Cardiac muscle cell (in vitro differentiated cells and primary cell): ENCODE measurements at regions not wholly inside any gene's neighbourhood (a gene's known extent, or its start where the extent isn't known, plus 50 kb on each side); places are given as distances from the start of the nearest gene placed in this dataset.

ENCODE experiments used
- DNase-seq, 2 donors: peaks; one replicate each; pipeline versions ENCODE4 v3.0.0 to v3.0.0-alpha.2; 2010 to 2017; ENCODE audit warnings: low read depth in 1 of 2, low spot score in 1 of 2
- H3K27ac ChIP-seq: fragments of 200-600 bp; sonication (generic); 2 replicates; pipeline ENCODE4 v1.5.1; 2016
- H3K27me3 ChIP-seq: fragments of 200-600 bp; sonication (generic); 2 replicates; pipeline ENCODE4 v1.6.0; 2016; ENCODE audit warnings: control low read depth
- H3K36me3 ChIP-seq: fragments of 200-600 bp; sonication (generic); 2 replicates; pipeline ENCODE4 v1.5.1; 2016; ENCODE audit warnings: control low read depth
- H3K4me1 ChIP-seq: fragments of 200-600 bp; sonication (generic); 2 replicates; pipeline ENCODE4 v1.8.1; 2017; ENCODE audit warnings: low read depth, mild to moderate bottlenecking, mixed run types
- H3K4me3 ChIP-seq: fragments of 200-600 bp; sonication (generic); 2 replicates; pipeline ENCODE4 v1.5.1; 2016; ENCODE audit warnings: mild to moderate bottlenecking
- H3K9me3 ChIP-seq: fragments of 200-600 bp; sonication (generic); 2 replicates; pipeline ENCODE4 v1.5.1; 2017; ENCODE audit warnings: low read depth, mild to moderate bottlenecking, control low read depth
- TF ChIP-seq, protein P1 (sequence below): IDR thresholded peaks from 2 replicates; pipeline ENCODE4 v1.5.1; 2012; ENCODE audit warnings: low read depth, mild to moderate bottlenecking, low read length

DNA sequence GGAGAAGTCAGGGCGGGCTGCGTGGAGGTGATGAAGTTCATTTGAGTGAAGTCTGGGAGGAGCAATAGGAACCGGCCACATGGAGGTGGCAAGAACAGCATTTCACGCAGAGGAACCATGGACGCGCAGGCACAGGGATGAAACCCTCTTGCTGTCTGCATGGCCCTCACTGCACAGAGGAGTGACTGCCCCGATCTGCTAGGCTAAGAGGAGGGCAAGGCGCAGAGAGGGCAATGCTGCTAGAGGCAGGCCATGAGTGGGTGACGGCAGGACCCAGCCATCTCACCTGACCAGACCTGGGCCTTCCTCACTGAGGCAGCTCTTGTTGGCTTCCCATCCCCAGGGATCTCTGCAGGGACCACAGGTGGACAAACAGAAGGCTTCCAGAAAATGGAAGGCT is 90.3 kb downstream of the BARX1 start:
- Histone ChIP-seq H3K9me3 (no peaks in the 10 kb centered on the region), H3K4me1 (no peaks in the 10 kb centered on the region), H3K27ac (no peak overlapping the region), H3K36me3 (no peaks in the 10 kb centered on the region), H3K27me3 (peaks cover 5% of the 10 kb centered on the region), H3K4me3 (no peak overlapping the region)
- DNase-seq: no peak
- TF ChIP-seq, protein P1, sequence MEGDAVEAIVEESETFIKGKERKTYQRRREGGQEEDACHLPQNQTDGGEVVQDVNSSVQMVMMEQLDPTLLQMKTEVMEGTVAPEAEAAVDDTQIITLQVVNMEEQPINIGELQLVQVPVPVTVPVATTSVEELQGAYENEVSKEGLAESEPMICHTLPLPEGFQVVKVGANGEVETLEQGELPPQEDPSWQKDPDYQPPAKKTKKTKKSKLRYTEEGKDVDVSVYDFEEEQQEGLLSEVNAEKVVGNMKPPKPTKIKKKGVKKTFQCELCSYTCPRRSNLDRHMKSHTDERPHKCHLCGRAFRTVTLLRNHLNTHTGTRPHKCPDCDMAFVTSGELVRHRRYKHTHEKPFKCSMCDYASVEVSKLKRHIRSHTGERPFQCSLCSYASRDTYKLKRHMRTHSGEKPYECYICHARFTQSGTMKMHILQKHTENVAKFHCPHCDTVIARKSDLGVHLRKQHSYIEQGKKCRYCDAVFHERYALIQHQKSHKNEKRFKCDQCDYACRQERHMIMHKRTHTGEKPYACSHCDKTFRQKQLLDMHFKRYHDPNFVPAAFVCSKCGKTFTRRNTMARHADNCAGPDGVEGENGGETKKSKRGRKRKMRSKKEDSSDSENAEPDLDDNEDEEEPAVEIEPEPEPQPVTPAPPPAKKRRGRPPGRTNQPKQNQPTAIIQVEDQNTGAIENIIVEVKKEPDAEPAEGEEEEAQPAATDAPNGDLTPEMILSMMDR: no peak

DNA sequence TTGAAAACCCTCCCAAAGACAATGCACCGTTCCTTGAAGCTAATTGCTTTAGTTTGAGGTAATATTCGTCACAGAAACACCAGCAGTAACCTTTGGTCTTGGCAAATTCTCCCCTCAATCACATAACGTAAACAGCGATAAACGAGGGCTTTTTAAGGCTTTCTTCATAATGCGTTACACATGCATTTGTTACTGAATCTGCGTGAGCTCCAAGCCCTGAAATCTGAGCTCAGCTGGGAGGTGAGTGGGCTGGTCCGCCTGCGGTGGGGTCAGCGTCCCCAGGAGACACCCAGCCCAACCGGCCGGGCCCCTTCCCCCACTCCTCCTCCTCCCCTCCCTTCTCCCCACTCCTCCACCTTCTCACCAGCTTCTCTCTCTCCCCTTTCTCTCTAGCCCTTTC is 91.1 kb downstream of the BARX1 start:
- Histone ChIP-seq H3K4me1 (no peaks in the 10 kb centered on the region), H3K27me3 (peaks cover 5% of the 10 kb centered on the region)
- no peak for DNase-seq

DNA sequence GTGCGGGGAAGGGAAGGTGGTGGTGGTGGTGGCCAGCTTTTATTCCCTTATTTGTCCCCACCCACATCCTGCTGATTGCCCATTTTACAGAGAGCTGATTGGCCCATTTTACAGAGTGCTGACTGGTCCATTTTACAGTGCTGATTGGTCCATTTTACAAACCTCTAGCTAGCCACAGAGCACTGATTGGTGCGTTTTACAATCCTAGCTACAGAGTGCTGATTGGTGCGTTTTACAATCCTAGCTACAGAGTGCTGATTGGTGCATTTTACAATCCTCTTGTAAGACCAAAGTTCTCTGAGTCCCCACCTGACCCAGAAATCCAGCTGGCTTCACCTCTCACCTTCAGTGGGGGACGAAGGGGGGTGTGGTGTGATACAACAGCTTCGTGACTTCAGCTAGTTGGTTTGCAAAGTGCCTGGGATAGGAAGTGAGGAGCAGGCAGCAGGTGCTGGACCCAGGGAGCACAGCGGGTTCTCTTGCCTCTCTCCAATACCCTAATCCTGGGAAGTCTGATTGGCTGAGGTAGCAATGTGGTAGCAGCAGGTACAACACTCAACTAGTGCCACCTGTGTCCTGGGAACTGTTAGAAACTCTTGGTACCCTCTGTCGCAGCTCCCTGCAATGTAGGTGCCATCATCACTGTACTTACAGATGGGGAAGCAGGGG is 92.1 kb downstream of the BARX1 start:
- TF ChIP-seq, protein P1: no peak
- no peak for DNase-seq
- H3K4me1 ChIP-seq: no peaks in the 10 kb centered on the region
- peaks cover 5% of the 10 kb centered on the region for H3K27me3 ChIP-seq
- no peak overlapping the region for H3K4me3 ChIP-seq
- H3K36me3 ChIP-seq: no peaks in the 10 kb centered on the region
- H3K27ac ChIP-seq: no peak overlapping the region
- H3K9me3 ChIP-seq: no peaks in the 10 kb centered on the region

More for the DNA sequence above, 91.1 kb downstream of the BARX1 start:
- TF ChIP-seq, protein P1: no peak
- Histone ChIP-seq H3K4me3 (no peak overlapping the region), H3K9me3 (no peaks in the 10 kb centered on the region), H3K27ac (no peak overlapping the region), H3K36me3 (no peaks in the 10 kb centered on the region)

DNA sequence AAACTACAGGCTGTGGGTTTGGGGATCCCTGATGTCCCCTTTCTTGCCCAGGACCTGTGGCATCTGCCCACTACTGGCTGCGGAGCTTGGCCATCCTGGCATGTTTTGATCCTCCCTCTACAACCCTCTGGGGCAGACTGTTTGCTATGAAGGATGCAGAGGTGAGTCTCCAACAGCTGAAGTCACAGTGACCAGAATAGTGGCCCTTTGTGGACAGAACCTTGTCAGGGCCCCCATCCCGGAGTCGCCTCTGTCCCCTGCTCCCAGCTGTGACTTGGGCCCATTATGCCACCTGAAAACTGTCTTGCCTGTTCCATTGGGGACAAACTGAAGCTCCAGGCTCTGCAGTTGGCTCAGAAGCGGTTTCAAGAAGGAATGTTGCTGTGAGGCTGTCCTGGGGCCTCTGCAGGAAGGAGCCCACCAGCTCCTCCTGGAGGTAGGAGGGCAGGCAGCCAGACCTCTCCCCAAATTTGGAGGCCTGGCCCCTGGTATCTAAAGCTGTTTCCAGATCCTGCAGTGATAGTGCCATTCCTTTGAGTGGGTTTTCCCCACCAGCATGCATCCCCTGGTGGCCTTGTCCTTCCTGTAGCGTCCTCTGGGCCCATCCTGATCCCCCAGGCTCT is 93.3 kb downstream of the BARX1 start:
- TF ChIP-seq, protein P1: no peak
- Histone ChIP-seq H3K36me3 (no peaks in the 10 kb centered on the region), H3K27me3 (peaks cover 5% of the 10 kb centered on the region), H3K27ac (no peak overlapping the region), H3K4me1 (no peaks in the 10 kb centered on the region), H3K4me3 (no peak overlapping the region), H3K9me3 (no peaks in the 10 kb centered on the region)
- no peak for DNase-seq

DNA sequence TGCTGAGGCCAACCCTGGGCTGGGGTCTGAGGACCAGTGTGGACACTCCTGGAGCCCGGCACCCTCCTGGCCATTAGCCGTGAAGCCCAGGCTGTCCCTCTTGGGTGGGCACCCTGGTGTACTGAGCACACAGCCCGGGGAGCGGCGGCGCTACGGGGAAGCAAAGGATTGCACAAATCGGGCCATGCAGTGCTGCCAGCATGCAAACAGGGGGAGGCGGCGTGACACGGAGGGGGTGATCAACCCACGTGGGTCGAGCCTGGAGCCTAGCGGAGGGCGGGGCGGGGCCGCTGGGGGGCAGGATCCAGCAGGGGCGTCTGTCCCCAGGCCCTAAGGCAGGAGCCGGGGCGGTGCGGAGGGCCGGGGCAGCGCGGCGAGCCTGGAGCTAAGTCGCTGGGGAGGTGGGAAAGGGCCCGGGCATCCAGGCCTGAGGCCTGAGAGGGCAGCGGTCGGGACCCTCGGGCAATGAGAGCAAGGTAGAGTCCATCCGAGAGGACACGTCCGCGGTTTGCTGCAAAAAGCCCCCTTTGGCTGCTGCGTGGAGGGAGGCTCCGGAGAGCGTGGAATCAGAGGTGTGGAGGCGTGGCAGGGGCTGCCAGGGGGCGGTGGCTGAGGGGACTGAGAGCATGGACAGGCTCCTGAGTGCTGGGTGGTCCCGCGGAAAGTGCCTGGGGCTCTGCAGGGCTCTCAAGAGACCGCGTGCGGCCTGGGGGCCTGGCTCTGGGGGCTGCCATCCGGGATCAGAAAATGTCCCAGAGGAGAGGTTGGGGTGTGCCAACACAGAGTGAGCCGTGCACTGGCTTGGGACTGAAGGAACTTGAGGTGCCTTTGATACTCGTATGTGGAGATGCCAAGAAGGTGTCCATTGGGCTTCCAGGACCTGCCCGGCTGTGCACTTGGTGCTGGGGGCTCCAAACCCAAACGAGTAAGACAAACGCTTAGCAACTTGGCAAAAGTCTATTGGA is 94.2 kb downstream of the BARX1 start:
- H3K27me3 ChIP-seq: peaks cover 5% of the 10 kb centered on the region
- H3K9me3 ChIP-seq: no peaks in the 10 kb centered on the region
- TF ChIP-seq, protein P1: no peak
- no peak overlapping the region for H3K4me3 ChIP-seq
- no peak for DNase-seq
- no peak overlapping the region for H3K27ac ChIP-seq
- H3K36me3 ChIP-seq: no peaks in the 10 kb centered on the region
- no peaks in the 10 kb centered on the region for H3K4me1 ChIP-seq
